ENCODE measurements at regions not wholly inside any gene's neighbourhood (a gene's known extent, or its start where the extent isn't known, plus 50 kb on each side); places are given as distances from the start of the nearest gene placed in this dataset.

DNA sequence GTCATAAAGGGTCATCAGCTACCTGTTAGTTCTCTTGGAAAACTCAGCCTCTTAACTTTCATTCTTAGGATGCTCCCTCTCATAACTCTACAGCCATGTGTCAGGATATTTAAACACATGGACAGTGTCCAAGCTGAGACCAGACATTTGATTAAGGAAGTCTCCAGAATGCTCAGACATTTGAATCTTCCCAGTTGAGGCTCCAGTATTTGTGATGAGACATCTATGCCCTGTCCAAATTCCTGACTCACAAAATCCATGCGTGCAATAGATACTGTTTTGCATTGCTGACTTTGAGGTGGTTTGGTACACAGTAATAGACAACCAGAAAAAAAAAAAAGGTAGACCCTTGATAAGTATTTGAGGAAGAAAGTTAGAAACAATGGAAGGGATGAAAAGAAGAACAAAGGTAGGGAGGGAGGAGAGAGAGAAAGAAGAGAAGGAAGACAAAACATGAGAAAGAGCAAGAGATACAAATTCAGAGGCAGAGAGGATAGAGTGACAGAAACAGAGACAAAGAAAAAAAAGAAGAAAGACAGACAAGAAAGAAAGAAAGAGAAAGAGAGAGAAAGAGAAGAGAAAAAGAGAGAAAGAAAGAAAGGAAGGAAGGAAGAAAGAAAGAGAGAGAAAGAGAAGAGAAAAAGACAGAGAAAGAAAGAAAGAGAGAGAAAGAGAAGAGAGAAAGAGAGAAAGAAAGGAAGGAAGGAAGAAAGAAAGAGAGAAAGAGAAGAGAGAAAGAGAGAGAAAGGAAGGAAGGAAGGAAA, 275.5 kb upstream of the PRMT6 start:
- TF ChIP-seq, protein P1, sequence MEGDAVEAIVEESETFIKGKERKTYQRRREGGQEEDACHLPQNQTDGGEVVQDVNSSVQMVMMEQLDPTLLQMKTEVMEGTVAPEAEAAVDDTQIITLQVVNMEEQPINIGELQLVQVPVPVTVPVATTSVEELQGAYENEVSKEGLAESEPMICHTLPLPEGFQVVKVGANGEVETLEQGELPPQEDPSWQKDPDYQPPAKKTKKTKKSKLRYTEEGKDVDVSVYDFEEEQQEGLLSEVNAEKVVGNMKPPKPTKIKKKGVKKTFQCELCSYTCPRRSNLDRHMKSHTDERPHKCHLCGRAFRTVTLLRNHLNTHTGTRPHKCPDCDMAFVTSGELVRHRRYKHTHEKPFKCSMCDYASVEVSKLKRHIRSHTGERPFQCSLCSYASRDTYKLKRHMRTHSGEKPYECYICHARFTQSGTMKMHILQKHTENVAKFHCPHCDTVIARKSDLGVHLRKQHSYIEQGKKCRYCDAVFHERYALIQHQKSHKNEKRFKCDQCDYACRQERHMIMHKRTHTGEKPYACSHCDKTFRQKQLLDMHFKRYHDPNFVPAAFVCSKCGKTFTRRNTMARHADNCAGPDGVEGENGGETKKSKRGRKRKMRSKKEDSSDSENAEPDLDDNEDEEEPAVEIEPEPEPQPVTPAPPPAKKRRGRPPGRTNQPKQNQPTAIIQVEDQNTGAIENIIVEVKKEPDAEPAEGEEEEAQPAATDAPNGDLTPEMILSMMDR (IDR thresholded peaks at IDR 0.05; ENCODE audit: low read depth) = no peak

DNA sequence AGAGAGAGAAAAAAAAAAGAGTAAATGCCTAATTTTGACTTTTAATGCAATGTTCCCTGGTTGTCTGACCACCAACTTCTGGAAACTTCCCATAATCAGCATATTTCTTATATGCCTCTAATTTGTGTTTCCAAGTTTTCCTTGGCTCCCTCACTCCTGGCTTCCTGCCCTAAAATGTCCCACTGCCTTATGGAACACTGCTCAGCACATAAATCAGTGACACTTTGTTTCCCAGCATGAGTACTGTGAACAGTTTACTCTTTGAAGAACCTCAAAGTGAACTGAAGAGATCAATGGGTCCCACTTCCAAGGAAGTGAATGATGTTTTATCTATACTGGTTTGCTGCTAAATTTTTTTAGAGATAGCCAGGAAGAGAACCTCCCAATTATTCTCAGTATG, 271.3 kb upstream of the PRMT6 start:
- TF ChIP-seq, protein P1 (IDR thresholded peaks at IDR 0.05; ENCODE audit: low read depth) = no peak

DNA sequence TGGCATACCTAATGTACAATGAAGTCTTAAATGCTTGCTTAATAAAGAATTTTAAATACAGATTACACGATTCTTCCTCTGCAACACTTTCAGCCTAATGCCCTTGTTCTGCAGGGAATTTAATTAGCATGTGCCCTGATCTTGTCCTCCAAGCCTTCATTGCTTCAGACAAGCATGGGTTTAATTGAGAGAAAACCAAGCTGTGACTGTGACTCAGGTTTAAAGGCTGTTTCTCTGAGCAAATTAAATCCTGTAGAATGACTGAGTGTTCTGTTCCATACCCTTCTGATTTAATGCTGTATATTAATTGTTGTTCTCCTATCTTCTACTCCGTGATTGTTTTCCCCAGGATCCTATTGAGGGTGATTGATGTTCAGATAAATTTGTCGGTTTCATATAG, 269.0 kb upstream of the PRMT6 start:
- TF ChIP-seq, protein P1 (IDR thresholded peaks at IDR 0.05; ENCODE audit: low read depth) = no peak

DNA sequence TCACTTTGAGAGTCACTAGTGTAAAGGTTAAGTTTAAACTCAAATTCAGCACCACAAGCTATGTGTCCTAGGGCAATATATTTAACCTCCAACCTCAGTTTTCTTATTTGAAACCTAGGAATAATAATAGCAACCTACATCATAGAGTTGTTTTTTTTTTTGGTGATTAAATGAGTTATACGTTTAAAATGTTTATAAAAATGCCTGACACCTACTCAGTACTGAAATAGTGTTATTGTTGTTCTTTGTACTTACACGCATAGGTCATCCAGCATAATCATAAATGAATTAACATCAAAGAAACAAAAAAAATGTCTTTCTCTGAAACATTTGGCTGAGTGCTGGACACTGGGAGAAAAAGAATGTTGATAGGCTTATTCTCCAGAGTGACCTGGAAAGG, 266.8 kb upstream of the PRMT6 start:
- TF ChIP-seq, protein P1 (IDR thresholded peaks at IDR 0.05; ENCODE audit: low read depth) = no peak

DNA sequence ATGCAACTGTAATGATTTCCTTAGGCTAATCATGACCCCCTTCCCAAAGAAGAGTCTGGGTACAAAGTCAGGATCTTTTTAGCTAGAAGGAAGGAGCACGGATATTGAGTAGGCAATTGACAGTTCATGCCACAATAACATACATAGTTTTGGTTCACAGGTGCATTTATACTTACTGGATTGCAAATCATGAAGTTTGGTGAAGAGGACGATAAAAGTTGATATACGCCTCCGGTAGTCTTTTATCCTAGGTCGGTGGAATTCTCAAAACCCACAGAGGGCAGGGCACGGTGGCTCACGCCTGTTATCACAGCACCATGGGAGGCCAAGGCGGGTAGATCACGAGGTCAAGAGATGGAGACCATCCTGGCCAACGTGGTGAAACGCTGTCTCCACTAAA, 265.4 kb upstream of the PRMT6 start:
- TF ChIP-seq, protein P1 (IDR thresholded peaks at IDR 0.05; ENCODE audit: low read depth) = no peak

DNA sequence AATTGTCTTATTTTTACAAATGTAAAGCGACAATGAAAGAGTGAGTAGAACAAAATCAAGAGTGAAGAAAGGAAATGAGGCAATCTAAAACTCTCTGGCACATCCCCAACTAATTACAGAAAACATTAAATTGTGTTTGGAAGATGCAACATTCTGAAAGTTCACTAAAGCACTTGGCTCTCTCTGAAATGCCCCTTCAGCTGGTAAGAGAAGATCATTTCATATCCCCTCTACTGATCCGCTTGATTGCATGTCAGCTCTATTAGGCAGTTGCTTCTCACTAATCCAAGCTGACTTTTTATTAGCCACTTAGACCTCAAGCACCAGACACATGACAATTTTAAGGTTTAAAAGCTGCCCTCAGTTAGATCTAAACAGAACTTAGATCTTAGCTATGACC, 262.8 kb upstream of the PRMT6 start:
- TF ChIP-seq, protein P1 (IDR thresholded peaks at IDR 0.05; ENCODE audit: low read depth) = no peak

DNA sequence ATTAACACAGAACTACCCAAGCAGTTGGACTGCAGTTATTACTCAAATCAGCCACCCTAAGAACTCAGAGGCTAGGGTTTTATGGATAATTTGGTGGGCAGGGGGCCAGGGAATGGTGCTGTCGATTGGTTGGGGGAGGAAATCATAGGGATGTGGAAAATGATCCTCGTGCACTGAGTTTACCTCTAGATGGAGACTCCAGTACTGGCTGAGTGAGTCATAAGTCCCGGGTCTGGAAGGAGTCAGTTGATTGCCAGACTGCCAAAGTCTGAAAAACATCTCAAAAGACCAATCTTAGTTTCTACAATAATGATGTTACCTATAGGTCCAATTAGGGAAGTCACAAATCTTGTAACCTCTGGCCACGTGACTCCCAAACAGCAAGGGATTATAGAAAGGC, 257.5 kb upstream of the PRMT6 start:
- TF ChIP-seq, protein P1 (IDR thresholded peaks at IDR 0.05; ENCODE audit: low read depth) = no peak
